Hepatocyte (in vitro differentiated cells): ENCODE measurements at regions not wholly inside any gene's neighbourhood (a gene's known extent, or its start where the extent isn't known, plus 50 kb on each side); places are given as distances from the start of the nearest gene placed in this dataset.

Source experiments
- CTCF ChIP-seq: fragments of 200-600 bp; sonication (generic); IDR thresholded peaks from 2 replicates; pipeline ENCODE4 v1.5.1; 2016; ENCODE audit warnings: antibody characterized with exemption, mild to moderate bottlenecking; ENCODE audit not compliant: poor library complexity
- EZH2 ChIP-seq: fragments of 200-600 bp; sonication (generic); IDR thresholded peaks from 2 replicates; pipeline ENCODE4 v1.6.1; 2016; ENCODE audit warnings: antibody characterized with exemption, mild to moderate bottlenecking, borderline replicate concordance
- EZH2phosphoT487 ChIP-seq: fragments of 200-600 bp; sonication (generic); IDR thresholded peaks from one replicate; pipeline ENCODE4 v1.6.1; 2018; ENCODE audit warnings: antibody characterized with exemption, mild to moderate bottlenecking, low read depth, moderate library complexity; ENCODE audit not compliant: unreplicated experiment, severe bottlenecking

- no peak for TF ChIP-seq CTCF
- no peak for TF ChIP-seq EZH2
- TF ChIP-seq EZH2phosphoT487, result no peak
Measured at GRCh38 chr5:72691751-72692150, 124.7 kb upstream of the TNPO1 start.
